HL-60 (cell line): ENCODE measurements at regions not wholly inside any gene's neighbourhood (a gene's known extent, or its start where the extent isn't known, plus 50 kb on each side); places are given as distances from the start of the nearest gene placed in this dataset.
"Not testable (repeated sequence)": the region's sequence is repeated elsewhere in the genome, so short reads cannot be mapped to it uniquely, and the experiment has no call there.

Experiments used
- DNase-seq, 2 experiments: peaks; one replicate each; pipeline ENCODE4 v3.0.0-alpha.2; 2010 to 2020; ENCODE audit warnings: low read depth in 1 of 2, low spot score in 1 of 2
- H3K27ac ChIP-seq: fragments of 250-450 bp; sonication (Bioruptor Pico); replicated peaks from 2 replicates; pipeline ENCODE4 v1.5.1; 2020; ENCODE audit warnings: mild to moderate bottlenecking, moderate library complexity
- H3K27me3 ChIP-seq: fragments of 250-450 bp; sonication (Bioruptor Pico); 2 replicates; pipeline ENCODE4 v1.5.1; 2021; ENCODE audit warnings: mild to moderate bottlenecking, moderate library complexity; ENCODE audit not compliant: insufficient read depth, poor library complexity, severe bottlenecking
- H3K4me3 ChIP-seq: replicated peaks from 2 replicates; pipeline ENCODE4 v1.5.1; 2011; ENCODE audit warnings: mild to moderate bottlenecking, control low read depth, low read length; ENCODE audit not compliant: insufficient read depth
- CTCF ChIP-seq: IDR thresholded peaks from one replicate; pipeline ENCODE4 v1.5.1; 2011; ENCODE audit warnings: low read length, control low read depth, inconsistent platforms; ENCODE audit not compliant: insufficient read depth
- GABPA ChIP-seq: IDR thresholded peaks from 2 replicates; pipeline ENCODE4 v1.6.1; 2012; ENCODE audit warnings: low read depth
- POLR2AphosphoS5 ChIP-seq: IDR thresholded peaks from 2 replicates; pipeline ENCODE4 v1.6.1; 2012; ENCODE audit warnings: low read depth
- SPI1 ChIP-seq: IDR thresholded peaks from 2 replicates; pipeline ENCODE4 v1.6.1; 2012; ENCODE audit warnings: low read depth, mild to moderate bottlenecking, borderline replicate concordance
- TF ChIP-seq, protein P1 (sequence below): IDR thresholded peaks from 2 replicates; pipeline ENCODE4 v1.6.1; 2012; ENCODE audit warnings: low read depth; ENCODE audit not compliant: insufficient replicate concordance

GRCh38 chr5:112485934-112486355, 66.9 kb upstream of the EPB41L4A start:
- no peak for TF ChIP-seq SPI1
- no peak for TF ChIP-seq CTCF
- TF ChIP-seq GABPA = no peak
- TF ChIP-seq POLR2AphosphoS5 = no peak
- TF ChIP-seq, protein P1, sequence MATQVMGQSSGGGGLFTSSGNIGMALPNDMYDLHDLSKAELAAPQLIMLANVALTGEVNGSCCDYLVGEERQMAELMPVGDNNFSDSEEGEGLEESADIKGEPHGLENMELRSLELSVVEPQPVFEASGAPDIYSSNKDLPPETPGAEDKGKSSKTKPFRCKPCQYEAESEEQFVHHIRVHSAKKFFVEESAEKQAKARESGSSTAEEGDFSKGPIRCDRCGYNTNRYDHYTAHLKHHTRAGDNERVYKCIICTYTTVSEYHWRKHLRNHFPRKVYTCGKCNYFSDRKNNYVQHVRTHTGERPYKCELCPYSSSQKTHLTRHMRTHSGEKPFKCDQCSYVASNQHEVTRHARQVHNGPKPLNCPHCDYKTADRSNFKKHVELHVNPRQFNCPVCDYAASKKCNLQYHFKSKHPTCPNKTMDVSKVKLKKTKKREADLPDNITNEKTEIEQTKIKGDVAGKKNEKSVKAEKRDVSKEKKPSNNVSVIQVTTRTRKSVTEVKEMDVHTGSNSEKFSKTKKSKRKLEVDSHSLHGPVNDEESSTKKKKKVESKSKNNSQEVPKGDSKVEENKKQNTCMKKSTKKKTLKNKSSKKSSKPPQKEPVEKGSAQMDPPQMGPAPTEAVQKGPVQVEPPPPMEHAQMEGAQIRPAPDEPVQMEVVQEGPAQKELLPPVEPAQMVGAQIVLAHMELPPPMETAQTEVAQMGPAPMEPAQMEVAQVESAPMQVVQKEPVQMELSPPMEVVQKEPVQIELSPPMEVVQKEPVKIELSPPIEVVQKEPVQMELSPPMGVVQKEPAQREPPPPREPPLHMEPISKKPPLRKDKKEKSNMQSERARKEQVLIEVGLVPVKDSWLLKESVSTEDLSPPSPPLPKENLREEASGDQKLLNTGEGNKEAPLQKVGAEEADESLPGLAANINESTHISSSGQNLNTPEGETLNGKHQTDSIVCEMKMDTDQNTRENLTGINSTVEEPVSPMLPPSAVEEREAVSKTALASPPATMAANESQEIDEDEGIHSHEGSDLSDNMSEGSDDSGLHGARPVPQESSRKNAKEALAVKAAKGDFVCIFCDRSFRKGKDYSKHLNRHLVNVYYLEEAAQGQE = no peak
- Histone ChIP-seq H3K27me3 (no peaks in the 10 kb centered on the region), H3K27ac (no peak overlapping the region), H3K4me3 (no peak overlapping the region)
- DNase-seq = no peak

- H3K4me3 ChIP-seq = no peak overlapping the region
- H3K27ac ChIP-seq = no peak overlapping the region
- DNase-seq = no peak
- H3K27me3 ChIP-seq = no peaks in the 10 kb centered on the region
- no peak for TF ChIP-seq SPI1
- TF ChIP-seq, protein P1 = no peak
- TF ChIP-seq CTCF = no peak
- TF ChIP-seq POLR2AphosphoS5 = no peak
- no peak for TF ChIP-seq GABPA
Measured at GRCh38 chr5:112491257-112491656, 72.2 kb upstream of the EPB41L4A start.

- Histone ChIP-seq H3K27me3 (no peaks in the 10 kb centered on the region), H3K27ac (no peak overlapping the region), H3K4me3 (no peak overlapping the region)
- peak in 1 of 2 experiments; percentile 1 for DNase-seq
- peak; percentile 15 for TF ChIP-seq CTCF
- TF ChIP-seq, protein P1 = no peak
Measured at GRCh38 chr5:112492291-112492690, 73.2 kb upstream of the EPB41L4A start.

DNA sequence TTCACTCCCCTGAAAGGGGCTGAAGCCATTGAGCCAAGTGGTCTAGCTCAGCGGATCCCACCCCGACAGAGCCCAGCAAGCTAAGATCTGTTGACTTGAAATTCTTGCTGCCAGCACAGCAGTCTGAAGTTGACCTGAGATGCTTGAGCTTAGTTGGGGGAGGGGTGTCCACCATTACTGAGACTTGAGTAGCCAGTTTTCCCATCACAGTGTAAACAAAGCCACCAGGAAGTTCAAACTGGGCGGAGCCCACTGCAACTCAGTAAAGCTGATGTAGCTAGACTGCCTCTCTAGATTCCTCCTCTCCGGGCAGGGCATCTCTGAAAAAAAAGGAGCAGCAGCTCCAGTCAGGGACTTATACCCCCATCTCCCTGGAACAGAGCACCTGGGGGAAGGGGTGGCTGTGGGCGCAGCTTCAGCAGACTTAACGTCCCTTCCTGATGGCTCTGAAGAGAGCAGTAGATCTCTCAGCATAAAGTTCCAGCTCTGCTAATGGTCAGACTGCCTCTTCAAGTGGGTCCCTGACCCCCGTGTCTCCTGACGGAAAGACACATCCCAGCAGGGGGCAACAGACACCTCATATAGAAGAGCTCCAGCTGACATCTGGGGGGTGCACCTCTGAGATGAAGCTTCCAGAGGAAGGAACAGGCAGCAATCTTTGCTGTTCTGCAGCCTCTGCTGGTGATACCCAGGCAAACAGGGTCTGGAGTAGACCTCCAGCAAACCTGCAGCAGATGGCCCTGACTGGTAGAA, 84.8 kb upstream of the EPB41L4A start:
- H3K4me3 ChIP-seq, H3K27me3 ChIP-seq, H3K27ac ChIP-seq, DNase-seq: not testable (repeated sequence)

- DNase-seq, H3K4me3 ChIP-seq, H3K27ac ChIP-seq, H3K27me3 ChIP-seq: not testable (repeated sequence)
Measured at GRCh38 chr5:112509097-112509496, 90.0 kb upstream of the EPB41L4A start.
